HG03103 (cell line): ENCODE measurements at regions not wholly inside any gene's neighbourhood (a gene's known extent, or its start where the extent isn't known, plus 50 kb on each side); places are given as distances from the start of the nearest gene placed in this dataset.

ENCODE experiments used
- ATAC-seq: cut with Tn5 transposase; IDR thresholded peaks from one replicate; pipeline ENCODE4 v1.9.1; 2021; ENCODE audit warnings: low read depth; ENCODE audit not compliant: unreplicated experiment

DNA sequence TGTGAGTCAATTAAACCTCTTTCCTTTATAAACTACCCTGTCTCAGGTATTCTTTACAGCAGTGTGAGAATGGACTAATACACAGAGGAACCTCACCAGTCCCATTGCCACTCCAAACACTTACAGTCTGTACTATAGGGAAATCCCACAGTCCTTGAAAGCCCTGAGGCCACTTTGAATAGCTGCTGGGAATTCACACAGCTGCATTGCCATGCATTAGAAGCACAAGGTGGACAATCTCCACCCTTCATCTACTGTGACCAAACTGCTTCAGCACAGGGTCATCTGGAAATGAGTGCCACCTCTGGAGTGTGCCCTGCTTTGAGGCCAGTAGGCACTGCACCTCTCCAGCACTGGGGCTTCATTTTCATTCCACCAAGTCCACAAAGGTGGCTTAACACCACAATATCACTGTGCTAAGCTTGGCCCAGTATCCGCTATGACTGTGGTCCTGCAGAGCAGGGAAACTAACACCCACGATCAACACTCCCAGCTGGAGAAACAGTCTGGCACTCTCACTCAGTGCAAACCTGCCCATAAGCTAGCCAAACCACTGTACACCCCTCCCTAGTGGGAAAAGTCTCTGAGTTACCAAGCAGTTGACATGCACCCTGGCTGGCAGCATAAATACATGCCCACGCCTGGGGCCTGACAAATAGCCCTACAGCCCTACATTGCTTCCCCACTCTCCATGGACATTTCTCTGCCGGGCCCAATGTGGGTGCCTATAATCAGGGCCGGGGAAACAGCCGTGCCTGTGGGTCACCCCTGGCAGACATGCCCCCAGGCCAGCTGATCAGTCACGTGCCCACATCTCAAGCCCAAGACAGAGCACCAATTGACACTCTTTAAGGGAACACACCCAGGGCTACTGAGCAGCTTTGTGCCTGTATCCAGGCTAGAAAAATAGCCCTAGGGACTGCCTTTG is 294.3 kb upstream of the MGAT4C start:
- ATAC-seq, result no peak

DNA sequence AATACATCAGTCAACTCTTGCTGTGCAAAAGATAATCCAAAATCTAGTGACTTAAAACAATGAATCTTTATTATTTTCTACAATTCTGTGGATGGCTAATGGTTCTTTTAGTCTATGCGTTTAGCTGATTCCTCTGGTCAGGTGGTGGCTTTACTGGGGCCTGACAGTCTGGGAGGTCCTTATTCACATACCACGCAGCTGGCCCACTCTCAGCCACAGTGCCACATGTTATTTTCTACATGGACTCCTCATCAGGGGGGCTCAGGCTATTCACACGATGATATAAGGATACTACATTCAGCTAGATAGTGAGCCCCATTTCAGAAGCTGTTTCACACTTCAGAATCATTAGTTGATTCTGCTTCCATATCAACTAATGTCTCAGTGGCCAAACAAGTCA is 287.5 kb upstream of the MGAT4C start:
- ATAC-seq, result no peak

DNA sequence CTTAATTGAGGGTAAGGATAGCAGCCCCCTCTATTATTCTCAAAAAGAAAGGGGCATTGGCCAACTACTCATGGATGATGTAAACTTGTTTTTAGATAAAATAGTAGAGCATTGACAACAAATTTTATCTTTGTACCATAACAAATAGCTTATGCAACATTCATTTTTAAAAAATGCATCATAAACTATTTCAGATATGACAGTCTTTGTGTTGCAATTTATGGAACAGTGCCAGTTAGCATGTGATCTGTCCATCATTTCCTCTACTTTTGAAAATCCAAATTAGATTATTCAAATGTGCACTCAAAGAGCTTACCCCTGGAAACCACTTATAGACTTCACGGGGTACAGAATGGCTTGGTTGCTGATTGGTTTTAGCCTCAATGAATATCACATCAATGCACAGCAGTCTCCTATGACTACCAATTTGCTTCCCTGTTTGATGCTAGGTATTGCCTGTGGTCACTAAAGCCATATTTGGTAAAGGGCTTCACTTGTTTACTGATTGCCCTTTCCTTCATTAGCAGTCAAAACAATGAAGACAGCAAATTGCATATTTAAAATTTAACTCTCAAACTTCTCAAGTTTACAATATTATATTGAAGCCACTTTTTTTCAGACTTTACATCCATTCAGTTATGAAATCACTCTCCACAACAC is 274.9 kb upstream of the MGAT4C start:
- ATAC-seq, result no peak

DNA sequence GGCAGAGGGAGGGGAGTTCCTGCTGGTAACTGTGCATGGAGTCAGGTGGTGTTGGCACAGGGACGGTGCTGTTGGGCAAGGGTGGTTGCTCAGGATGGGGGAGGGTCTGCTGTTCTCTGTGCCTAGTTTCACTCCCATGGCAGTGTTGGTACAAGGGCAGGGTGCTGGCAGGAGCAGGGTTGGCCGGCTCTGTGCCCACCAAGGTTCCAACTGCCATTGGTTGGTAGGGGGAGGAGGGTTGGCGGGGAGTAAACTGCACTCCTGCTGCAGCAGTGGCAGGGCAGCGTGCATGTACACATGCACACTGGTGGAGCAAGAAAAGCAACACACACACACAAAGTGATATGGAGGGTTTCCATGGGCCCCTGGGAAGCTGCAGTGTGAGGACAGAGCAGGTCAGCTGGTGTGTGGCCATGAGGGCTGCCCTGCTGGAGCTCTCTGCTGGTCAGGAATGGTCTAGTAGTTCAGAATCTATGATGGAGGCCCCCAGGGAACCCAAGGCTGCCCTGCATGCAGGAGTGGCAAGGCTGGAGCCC is 269.9 kb upstream of the MGAT4C start:
- no peak for ATAC-seq

DNA sequence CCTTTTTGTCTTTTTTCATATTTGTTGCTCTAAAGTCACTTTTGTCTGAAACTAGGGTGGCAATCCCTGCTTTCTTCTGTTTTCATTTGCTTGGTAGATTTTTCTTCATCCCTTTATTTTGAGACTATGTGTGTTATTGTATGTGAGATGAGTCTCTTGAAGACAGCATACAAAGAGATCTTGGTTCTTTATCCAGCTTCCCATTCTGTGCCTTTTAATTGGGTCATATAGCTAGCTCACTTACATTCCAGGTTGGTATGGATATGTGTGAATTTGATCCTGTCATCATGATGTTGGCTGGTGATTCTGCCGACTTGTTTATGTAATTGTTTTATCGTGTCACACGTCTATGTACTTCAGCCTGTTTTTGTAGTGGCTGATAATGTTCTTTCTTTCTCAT is 267.7 kb upstream of the MGAT4C start:
- ATAC-seq, result no peak

DNA sequence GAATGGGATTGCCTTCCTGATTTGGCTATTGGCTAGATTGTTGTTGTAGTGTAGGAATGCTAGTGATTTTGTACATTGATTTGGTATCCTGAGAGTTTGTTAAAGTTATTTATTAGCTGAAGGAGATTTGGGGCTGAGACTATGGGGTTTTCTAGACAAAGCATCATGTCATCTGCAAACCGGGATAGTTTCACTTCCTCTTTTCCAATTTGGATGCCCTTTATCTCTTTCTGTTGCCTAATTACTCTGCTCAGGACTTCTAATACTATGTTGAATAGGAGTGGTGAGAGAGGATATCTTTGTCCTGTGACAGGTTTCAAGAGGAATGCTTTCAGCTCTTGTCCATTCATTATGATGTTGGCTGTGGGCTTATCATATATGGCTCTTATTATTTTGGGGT is 265.7 kb upstream of the MGAT4C start:
- no peak for ATAC-seq

DNA sequence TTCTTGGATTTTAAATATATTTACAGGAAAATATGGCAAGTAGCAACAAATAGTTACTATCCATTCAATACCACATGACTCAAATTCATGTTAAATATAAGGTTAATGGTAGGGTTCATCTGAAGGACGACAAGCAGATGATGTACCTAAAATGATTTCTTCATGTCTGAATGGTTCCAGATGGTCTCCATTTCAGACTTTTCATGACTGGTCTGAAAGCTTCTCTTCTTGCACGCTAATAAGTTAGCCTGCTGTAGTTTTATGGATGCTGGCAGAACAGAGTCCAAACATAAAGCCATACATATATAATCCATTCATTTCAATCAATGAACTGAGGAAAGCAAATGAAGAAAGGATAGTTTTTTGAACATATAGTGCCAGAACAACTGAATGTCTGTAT is 257.0 kb upstream of the MGAT4C start:
- ATAC-seq, result no peak

DNA sequence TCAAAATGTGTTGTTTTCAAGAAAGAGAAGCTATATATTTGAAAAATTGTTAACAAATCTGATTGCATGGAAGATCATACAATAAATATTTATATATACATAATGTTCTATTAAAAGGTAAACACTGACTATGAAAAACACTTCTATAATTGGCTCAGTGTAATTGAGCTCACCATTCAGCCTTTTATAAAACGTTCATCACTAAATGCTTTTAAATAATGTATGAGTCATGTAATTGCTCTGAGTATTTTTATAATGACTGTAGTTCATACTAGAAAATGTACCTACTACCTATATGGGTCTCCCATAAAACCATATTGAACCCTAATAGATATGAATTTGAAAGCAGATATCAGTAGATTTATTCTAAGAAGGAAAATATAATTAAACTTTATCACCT is 240.4 kb upstream of the MGAT4C start:
- no peak for ATAC-seq

DNA sequence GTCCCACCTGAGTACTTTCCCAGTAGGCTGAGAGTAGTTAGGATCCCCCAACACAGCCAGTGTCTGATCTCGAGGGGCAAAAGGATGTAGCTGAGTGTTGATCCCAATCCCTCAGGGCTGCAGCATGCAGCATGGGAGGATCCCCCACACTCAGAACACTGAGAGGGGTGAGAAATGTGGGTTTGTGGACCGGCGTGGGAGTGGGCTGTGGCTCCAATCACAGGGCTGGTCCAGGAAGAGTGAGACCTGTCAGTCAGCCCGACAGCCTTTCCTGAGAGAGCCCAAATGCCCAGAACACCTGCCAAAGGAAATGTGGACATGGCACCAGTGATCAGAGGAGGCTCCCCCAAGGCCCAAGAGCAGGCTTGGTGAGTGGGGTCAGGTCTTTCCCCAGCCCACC is 228.3 kb upstream of the MGAT4C start:
- no peak for ATAC-seq

DNA sequence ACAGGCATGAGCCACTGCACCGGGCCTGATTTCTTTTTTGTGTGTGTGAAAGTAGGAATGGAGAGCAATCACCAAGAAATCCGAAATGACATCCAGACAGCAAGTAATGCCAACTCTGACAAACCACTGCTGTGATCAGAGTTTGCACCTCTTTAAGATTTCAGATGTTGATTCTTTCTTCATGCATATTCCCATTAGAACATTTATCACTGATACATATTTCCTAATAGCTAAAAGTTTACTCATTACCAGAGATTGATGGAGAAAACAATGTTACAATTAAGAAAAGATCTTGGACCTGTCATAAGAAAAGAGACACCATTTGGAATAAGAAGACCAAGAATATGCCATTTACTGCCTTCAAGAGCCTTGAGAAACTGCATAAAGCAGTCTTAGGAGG is 217.0 kb upstream of the MGAT4C start:
- no peak for ATAC-seq

DNA sequence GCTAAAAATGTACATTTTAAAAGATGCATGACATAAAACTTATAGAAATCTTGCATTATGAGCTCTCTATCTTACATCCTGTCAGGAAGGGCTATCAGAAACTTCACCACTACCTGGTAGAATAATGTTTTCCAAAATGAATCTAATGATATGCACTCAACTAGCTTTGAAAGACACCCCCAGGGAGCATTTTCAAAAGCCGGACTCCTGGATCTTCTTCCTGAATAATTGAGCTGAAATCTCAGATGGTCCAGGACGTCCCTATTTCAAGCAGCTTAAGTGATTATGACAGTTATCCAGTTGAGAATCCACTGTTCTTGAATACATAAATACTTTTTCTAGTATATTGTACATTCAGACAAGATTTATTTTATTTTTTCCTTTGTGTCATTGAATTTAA is 200.6 kb upstream of the MGAT4C start:
- ATAC-seq, result no peak

DNA sequence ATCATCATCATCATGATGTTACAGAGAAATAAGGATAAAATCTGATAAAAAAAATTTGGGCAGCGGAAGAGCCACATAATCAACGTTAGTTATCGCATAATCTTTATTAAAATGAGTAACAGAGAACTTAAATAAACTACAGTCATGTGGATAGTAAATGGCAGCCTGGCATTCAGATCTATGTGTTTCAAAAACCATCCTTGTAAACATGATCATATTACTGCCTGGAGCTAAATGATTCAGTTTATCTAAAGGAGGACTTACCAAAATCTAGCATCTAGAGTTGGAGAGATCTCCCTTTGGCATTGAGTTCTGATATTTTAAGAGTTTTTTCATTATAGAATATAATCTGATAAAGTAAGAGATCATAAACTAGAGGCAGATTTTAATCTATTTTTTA is 200.1 kb upstream of the MGAT4C start:
- no peak for ATAC-seq

DNA sequence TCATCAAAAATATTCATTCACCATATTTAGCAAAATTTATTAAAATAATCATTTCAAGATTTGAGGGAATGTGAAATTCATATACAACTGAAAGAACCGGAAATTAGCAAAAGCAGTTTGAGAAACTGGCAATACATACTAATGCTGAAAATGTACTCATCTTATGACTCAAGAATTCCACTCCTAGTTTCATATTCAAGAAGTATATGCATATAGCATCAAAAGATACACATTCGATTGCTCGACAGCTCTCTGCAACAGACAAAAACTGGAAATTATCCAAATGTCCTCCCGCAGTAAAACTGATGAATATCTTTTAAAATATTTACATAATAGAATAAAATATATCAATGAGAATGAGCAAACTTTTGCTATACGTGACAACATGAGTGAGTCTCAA is 189.2 kb upstream of the MGAT4C start:
- ATAC-seq, result no peak

DNA sequence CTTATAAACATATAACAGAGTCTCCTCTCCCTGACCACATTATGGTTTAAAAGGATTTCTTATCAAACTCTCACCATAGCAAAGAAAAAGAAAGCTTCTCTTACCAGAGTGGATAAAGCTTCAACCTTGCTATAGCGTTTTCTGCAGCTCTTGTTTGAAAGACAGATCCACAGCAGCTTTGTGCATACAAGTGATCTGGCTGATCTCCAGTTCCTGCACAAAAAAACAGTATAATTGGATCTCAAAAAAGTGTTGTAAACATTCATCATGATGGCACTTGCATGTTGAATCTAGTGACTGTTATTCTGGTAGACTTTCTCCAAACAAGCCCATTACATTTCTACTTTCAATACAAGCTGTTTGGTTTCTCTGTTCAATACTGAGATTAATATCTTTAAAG is 178.9 kb upstream of the MGAT4C start:
- no peak for ATAC-seq

DNA sequence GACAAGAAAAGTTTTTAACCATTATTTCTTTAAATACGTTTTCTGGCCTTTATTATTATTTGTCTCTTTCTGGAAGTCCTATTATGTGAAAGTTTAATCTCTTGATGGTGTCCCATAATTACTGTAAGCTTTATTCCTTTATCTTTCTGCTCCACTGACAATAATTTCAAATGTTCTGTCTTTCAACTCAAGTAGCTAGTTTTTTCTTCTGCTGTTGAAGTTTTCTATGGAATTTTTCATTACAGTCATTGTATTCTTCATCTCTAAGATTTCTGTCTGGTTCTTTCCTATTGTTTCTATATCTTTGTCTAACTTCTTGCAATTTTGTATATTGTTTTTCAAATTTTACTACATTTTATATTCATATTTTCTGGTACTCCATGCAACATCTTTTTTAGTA is 173.6 kb upstream of the MGAT4C start:
- no peak for ATAC-seq

DNA sequence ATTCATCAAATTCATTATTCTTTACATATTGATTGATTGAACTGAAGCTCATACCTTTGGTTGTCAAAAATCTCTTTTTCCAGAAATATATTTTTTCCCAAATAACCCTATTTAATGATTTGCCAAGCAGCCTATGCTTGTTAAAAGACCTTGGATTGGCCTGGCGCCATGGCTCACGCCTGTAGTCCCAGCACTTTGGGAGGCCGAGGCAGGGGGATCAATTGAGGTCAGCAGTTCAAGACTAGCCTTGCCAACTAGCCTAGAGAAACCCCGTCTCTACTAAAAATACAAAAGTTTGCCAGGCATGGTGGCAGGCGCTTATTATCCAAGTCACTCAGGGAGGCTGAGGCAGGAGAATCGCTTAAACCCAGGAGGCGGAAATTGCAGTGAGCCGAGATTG is 165.1 kb upstream of the MGAT4C start:
- ATAC-seq, result no peak

DNA sequence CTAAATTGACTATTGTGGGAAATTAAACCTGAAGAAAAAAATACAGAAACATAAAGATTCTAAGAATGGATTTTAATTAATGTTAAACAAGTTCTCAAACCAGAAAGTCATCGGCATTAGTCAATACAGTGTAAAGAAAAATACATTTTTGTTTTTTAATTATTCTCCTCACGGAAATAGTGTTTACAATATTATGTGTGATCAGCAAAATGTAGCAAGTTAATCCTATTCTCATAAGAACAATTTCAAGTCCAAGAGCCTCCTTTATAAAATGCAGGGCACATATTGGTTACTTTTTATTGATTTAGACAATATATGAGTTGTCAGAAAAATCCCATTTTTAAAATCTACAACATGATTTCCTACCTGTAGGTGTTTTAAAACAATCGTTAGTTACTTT is 158.0 kb upstream of the MGAT4C start:
- ATAC-seq, result no peak

DNA sequence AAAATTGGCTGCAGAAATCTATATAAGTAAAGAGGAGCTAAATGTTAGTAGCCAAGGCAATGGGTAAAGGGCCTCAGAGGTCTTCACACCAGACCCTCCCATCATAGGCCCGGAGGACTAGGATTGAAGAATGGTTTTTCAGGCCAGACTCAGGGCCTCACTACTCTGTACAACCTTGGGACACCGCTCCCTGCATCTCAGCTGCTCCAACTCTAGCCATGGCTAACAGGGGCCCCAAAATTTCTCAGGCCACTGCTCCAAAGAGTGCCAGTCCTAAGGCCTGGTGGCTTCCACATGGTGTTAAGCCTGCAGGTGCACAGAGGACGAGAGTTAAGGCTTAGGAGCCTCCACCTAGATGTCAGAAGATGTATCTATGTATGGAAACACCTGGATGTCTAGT is 155.5 kb upstream of the MGAT4C start:
- ATAC-seq, result no peak

DNA sequence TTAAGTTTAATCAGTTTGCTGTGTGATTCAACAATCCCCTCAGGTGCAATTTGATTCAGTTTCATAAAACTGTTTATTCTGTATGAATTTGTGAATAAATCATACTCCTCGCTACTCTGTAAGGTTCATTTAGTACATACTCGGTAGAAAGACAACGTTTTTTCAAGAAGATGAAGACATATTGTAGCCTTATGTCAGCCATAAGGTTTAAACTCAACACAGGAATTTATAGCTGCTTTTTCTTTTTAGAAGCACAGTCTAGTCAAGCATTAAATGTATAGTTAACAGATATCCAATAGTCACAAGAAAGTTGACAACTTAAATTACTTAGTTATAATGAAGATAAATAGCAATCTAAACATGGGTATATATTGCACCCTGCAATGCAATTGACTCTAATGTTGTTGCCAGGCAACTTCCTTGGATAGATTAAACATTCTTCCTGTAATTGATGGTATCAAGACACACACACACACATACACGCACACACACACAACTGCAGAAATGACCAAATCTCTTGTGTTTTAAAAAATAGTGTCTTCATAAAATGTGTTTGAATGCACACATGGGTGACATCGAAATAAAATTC is 151.5 kb upstream of the MGAT4C start:
- no peak for ATAC-seq

DNA sequence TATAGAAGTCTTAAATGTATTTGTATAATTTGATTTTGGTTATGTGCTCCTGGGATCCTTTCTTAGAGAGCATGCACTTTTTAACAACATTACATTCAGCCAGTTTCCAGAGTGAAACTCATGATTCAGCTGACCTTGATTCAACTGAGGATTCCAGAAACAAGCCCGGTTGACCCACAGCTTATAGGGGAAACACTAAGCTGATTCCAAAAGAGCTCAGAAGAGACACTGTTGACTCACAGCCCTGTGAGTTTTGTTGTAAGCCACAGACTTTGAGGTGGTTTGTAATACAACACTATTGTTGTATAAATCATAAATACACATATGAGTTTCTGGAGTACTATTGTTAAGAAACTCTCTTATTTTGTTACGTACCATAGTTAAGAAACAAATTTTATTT is 133.8 kb upstream of the MGAT4C start:
- ATAC-seq, result no peak

DNA sequence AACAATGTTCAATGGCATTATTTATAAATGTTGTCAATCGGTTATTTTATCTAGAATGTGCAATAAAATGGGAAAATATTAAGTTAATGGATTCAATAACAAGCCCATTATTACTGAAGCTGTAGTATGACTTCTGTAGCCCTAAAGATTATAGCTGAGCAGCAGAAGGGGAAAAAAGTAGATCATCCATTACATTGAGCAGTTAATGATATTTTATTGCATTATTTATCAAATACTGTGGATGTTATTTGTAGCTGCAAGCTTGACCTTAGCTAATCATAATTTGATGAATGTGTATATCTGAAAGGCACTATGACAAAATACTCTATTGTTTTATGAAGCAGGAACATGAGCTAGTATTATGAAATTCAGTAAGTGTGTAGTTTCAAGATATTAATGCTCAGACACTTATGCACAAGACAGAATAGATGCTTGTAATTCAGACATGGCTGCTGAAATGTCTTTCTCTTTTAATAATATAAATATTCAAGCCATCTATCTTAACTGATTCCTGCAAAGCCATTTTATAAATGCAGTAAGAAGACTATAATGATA is 131.5 kb upstream of the MGAT4C start:
- no peak for ATAC-seq
